HFFc6 (cell line): ENCODE measurements at regions not wholly inside any gene's neighbourhood (a gene's known extent, or its start where the extent isn't known, plus 50 kb on each side); places are given as distances from the start of the nearest gene placed in this dataset.

ENCODE experiments used
- DNase-seq: peaks from one replicate; pipeline ENCODE4 v3.0.0-alpha.2; 2018
- H3K27ac Mint-ChIP-seq: 2 replicates; pipeline ENCODE4 v1.8.0; 2020; ENCODE audit warnings: mild to moderate bottlenecking, mixed read lengths
- H3K27me3 Mint-ChIP-seq: 2 replicates; pipeline ENCODE4 v1.8.0; 2021; ENCODE audit warnings: mild to moderate bottlenecking, moderate library complexity, mixed read lengths; ENCODE audit not compliant: insufficient read depth
- H3K36me3 Mint-ChIP-seq: 2 replicates; pipeline ENCODE4 v1.8.0; 2021; ENCODE audit warnings: low read depth, mixed read lengths
- H3K4me1 Mint-ChIP-seq: 2 replicates; pipeline ENCODE4 v1.8.0; 2020; ENCODE audit warnings: low read depth, mixed read lengths
- H3K4me3 Mint-ChIP-seq: 2 replicates; pipeline ENCODE4 v1.8.0; 2020; ENCODE audit warnings: mild to moderate bottlenecking, moderate library complexity, mixed read lengths
- H3K9me3 Mint-ChIP-seq: 2 replicates; pipeline ENCODE4 v1.8.0; 2020; ENCODE audit warnings: mild to moderate bottlenecking, mixed read lengths
- TF ChIP-seq, protein P1 (sequence below): fragments of 200-600 bp; sonication (generic); IDR thresholded peaks from 2 replicates; pipeline ENCODE4 v1.5.0; 2021; ENCODE audit warnings: antibody characterized with exemption, mild to moderate bottlenecking

DNA sequence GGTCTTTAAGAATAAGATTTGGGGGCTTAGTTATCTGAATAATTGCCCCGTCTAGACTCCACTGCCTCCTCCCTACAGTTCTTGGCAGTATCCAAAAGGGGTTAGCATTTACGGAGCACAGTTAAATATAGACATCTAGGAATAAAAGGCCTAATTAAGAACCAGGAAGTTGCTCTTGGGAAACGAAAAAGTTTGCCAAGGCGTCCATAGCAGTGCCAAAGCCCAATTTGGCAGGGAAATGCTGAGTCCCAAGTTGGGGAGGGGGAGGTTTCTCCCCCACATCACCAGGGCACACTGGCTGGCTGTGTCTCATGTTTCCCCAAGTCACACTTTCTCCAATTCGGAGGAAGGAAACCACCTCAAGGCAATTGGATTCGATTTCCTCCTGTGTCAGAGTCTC lies 338.7 kb downstream of the FBXW7 start:
- Mint-ChIP-seq H3K36me3 (no peaks in the 10 kb centered on the region), H3K4me1 (peaks cover 9% of the 10 kb centered on the region), H3K4me3 (no peak overlapping the region), H3K9me3 (peaks cover 4% of the 10 kb centered on the region; the same call in 1 of the 2 replicates), H3K27ac (no peak overlapping the region), H3K27me3 (no peaks in the 10 kb centered on the region; the same call in 1 of the 2 replicates)
- TF ChIP-seq, protein P1, sequence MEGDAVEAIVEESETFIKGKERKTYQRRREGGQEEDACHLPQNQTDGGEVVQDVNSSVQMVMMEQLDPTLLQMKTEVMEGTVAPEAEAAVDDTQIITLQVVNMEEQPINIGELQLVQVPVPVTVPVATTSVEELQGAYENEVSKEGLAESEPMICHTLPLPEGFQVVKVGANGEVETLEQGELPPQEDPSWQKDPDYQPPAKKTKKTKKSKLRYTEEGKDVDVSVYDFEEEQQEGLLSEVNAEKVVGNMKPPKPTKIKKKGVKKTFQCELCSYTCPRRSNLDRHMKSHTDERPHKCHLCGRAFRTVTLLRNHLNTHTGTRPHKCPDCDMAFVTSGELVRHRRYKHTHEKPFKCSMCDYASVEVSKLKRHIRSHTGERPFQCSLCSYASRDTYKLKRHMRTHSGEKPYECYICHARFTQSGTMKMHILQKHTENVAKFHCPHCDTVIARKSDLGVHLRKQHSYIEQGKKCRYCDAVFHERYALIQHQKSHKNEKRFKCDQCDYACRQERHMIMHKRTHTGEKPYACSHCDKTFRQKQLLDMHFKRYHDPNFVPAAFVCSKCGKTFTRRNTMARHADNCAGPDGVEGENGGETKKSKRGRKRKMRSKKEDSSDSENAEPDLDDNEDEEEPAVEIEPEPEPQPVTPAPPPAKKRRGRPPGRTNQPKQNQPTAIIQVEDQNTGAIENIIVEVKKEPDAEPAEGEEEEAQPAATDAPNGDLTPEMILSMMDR, result no peak
- DNase-seq, result no peak

DNA sequence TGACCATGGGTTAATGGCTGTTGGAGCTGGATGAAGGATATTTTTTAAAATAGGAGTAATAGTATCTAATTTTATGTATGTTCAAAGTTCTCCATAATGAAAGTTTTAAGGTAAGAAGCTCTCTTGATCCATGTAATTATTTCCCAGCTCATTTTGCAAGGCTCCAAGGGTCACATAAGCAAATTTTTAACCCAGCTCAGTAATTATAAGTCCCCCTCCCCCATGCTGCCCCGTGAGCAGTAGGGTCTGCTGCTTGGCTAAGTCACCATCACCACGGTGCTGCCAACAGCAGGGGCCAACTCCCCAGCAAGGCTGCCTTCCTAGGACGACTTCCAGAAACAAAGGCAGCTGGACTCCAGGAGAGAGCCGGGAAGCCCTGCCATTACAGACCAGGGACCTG lies 340.0 kb downstream of the FBXW7 start:
- no peak for DNase-seq
- TF ChIP-seq, protein P1, result no peak
- no peak overlapping the region for H3K4me3 Mint-ChIP-seq
- no peaks in the 10 kb centered on the region for H3K36me3 Mint-ChIP-seq
- H3K27me3 Mint-ChIP-seq, result no peaks in the 10 kb centered on the region; the same call in 1 of the 2 replicates
- peaks cover 9% of the 10 kb centered on the region for H3K4me1 Mint-ChIP-seq
- H3K27ac Mint-ChIP-seq, result no peak overlapping the region
- peaks cover 4% of the 10 kb centered on the region; the same call in 1 of the 2 replicates for H3K9me3 Mint-ChIP-seq

GRCh38 chr4:152193059-152193458 lies 342.8 kb downstream of the FBXW7 start:
- H3K4me1 Mint-ChIP-seq, result peaks cover 9% of the 10 kb centered on the region
- no peaks in the 10 kb centered on the region for H3K36me3 Mint-ChIP-seq
- H3K9me3 Mint-ChIP-seq, result peaks cover 4% of the 10 kb centered on the region; the same call in 1 of the 2 replicates
- no peaks in the 10 kb centered on the region; the same call in 1 of the 2 replicates for H3K27me3 Mint-ChIP-seq
- no peak overlapping the region; the same call in 1 of the 2 replicates for H3K4me3 Mint-ChIP-seq
- TF ChIP-seq, protein P1, result no peak
- H3K27ac Mint-ChIP-seq, result no peak overlapping the region; the same call in 1 of the 2 replicates
- DNase-seq, result peak; percentile 44

GRCh38 chr4:152190907-152191306 lies 345.0 kb downstream of the FBXW7 start:
- no peak for DNase-seq
- Mint-ChIP-seq H3K27me3 (peaks cover 3% of the 10 kb centered on the region), H3K4me3 (no peak overlapping the region), H3K36me3 (no peaks in the 10 kb centered on the region), H3K27ac (no peak overlapping the region), H3K4me1 (peaks cover 9% of the 10 kb centered on the region), H3K9me3 (peaks cover 4% of the 10 kb centered on the region; the same call in 1 of the 2 replicates)
- TF ChIP-seq, protein P1, result no peak

DNA sequence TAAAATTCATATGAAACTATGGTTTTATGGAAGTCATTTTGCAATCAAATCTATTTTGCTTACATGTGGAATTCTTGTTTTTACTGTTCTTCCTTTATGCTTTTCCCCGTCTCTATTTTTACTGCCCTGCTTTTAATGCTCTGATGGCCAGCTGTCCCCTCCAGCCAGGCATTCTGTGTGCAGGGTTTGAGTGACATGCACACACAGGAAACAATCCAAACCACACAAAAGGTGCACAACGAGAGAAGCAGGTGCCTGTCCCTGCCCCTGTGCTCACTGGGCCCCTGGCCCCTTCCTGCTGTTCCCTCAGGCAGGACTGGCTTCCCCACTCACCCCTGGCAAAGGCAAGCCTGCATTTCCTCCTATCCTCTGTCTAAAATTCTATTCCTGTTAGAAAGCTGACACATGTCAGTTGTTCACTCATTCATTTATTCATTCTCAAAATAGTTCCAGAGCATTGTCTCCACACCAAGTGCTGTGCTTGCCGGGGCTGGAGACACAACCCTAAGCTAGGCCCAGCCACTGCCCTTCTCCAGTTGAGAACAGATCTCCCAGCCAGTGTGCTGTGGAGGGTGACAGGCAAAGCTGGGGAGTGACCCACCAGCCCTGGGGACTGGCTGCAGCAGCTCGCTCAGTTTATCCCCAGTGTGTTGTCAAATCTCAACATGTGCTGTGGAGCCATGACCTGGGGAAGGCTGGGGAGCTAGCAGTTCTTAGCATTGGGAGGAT lies 346.3 kb downstream of the FBXW7 start:
- TF ChIP-seq, protein P1, result no peak
- no peaks in the 10 kb centered on the region for H3K36me3 Mint-ChIP-seq
- peaks cover 9% of the 10 kb centered on the region for H3K4me1 Mint-ChIP-seq
- no peak overlapping the region for H3K27ac Mint-ChIP-seq
- 0 out of 2 replicates have a peak, but pooled peaks cover 4% of the 10 kb centered on the region for H3K9me3 Mint-ChIP-seq
- H3K27me3 Mint-ChIP-seq, result peaks cover 3% of the 10 kb centered on the region
- H3K4me3 Mint-ChIP-seq, result no peak overlapping the region
- no peak for DNase-seq
